ENCODE measurements at regions not wholly inside any gene's neighbourhood (a gene's known extent, or its start where the extent isn't known, plus 50 kb on each side); places are given as distances from the start of the nearest gene placed in this dataset.
"Not testable (repeated sequence)": the region's sequence is repeated elsewhere in the genome, so short reads cannot be mapped to it uniquely, and the experiment has no call there.

DNA sequence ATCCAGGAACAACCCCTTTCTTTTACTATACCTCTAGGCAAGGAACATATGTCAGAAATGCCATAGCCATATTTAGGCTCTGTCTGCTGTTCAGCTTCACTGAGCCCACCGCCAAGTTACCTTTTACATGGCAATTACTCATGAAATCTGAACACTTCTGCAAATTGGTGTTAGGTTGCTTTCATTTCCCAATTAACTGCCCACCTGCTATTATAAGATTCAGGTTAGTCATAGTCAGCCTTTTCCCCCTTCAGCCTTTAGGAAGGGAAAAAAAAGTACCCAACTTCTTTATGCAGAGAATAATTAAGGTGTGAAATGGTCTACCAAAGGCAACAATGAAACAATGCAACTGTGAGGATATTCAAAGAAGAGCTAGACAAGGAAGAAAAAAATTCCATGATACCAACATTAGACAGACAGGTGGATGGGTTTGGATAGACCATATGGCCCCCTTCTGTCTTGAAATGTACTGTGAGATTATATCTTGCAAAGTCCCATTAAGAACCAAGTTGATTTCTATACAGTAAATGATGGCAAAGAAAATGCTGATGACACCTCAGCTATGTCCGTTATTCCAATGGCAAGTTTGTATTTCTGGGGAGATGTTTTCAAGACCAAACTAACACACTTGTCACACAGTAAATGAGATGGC, 442.1 kb upstream of the NRP1 start:
- H3K27ac ChIP-seq = no peak overlapping the region
- no peaks in the 10 kb centered on the region for H3K9me3 ChIP-seq
- no peaks in the 10 kb centered on the region for H3K27me3 ChIP-seq
- no peaks in the 10 kb centered on the region for H3K36me3 ChIP-seq
- TF ChIP-seq CTCF (IDR thresholded peaks at IDR 0.05) (no peak), POLR2A (IDR thresholded peaks at IDR 0.05) (no peak)
- no peak for DNase-seq
- no peak overlapping the region for H3K4me3 ChIP-seq
- H3K4me1 ChIP-seq = no peaks in the 10 kb centered on the region

DNA sequence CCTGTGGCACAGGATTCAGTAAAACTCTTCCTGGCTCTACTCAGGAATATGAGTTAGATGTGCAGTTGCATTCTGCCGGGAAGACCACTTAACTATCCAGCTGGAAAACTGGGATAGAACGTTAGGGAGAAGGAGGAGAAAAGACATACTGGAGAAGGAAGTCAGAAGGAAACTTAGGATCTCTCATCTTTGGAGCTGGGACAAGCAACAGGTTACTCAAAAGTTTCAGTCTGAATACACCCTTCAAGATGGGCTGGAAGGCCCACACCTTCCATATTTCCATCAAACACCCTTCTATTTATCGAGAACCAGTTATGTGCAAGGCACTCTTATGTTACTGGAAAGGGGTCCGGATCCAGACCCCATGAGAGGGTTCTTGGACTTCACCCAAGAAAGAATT, 440.4 kb upstream of the NRP1 start:
- Histone ChIP-seq H3K4me1 (no peaks in the 10 kb centered on the region), H3K9me3 (no peaks in the 10 kb centered on the region), H3K4me3 (no peak overlapping the region), H3K27me3 (no peaks in the 10 kb centered on the region), H3K27ac (no peak overlapping the region), H3K36me3 (no peaks in the 10 kb centered on the region)
- no peak for TF ChIP-seq CTCF (IDR thresholded peaks at IDR 0.05)
- DNase-seq = no peak

DNA sequence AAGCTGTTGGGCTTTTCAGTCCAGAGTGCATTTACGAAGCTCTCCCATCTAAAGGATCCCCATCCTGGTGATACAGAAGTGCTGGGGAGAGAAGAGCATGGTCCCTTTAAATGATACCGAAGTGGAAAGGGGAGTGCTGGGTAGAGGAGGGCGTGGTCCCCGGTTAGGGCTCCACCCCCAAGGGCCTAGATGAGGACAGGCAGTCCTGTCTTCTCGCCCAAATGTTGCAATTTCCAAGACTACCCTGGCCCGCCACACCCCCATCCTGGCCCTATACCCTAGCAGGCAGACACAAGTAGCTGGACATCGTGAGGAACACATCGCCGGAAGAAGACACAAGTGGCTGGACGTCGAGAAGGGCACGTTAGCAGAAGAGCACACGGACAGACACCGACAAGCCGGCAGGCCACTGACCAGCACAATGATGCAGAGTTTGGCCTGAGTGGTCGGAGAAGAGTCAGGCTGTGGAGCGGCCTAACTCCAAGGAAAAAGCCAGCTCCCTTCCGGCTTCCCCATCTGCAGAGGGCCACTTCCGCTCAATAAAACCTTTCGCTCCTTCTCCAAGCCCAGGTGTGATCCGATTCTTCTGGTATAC, 439.5 kb upstream of the NRP1 start:
- no peak overlapping the region for H3K4me3 ChIP-seq
- H3K9me3 ChIP-seq = no peaks in the 10 kb centered on the region
- no peaks in the 10 kb centered on the region for H3K36me3 ChIP-seq
- H3K27ac ChIP-seq = no peak overlapping the region
- no peak for DNase-seq
- TF ChIP-seq POLR2A (IDR thresholded peaks at IDR 0.05) = no peak
- TF ChIP-seq CTCF (IDR thresholded peaks at IDR 0.05) = no peak
- no peaks in the 10 kb centered on the region for H3K27me3 ChIP-seq
- H3K4me1 ChIP-seq = no peaks in the 10 kb centered on the region

GRCh38 chr10:33773253-33773573, 438.7 kb upstream of the NRP1 start:
- no peak overlapping the region for H3K27ac ChIP-seq
- DNase-seq = no peak
- no peaks in the 10 kb centered on the region for H3K4me1 ChIP-seq
- H3K4me3 ChIP-seq = no peak overlapping the region
- no peaks in the 10 kb centered on the region for H3K36me3 ChIP-seq
- no peaks in the 10 kb centered on the region for H3K9me3 ChIP-seq
- no peak for TF ChIP-seq CTCF (IDR thresholded peaks at IDR 0.05)
- TF ChIP-seq POLR2A (IDR thresholded peaks at IDR 0.05) = no peak
- H3K27me3 ChIP-seq = no peaks in the 10 kb centered on the region

- H3K4me1 ChIP-seq = no peaks in the 10 kb centered on the region
- DNase-seq = no peak
- H3K4me3 ChIP-seq = no peak overlapping the region
- no peaks in the 10 kb centered on the region for H3K9me3 ChIP-seq
- no peak overlapping the region for H3K27ac ChIP-seq
- H3K27me3 ChIP-seq = no peaks in the 10 kb centered on the region
- TF ChIP-seq CTCF (IDR thresholded peaks at IDR 0.05) (no peak), POLR2A (IDR thresholded peaks at IDR 0.05) (no peak)
- no peaks in the 10 kb centered on the region for H3K36me3 ChIP-seq
Measured at GRCh38 chr10:33772370-33773252, 438.1 kb upstream of the NRP1 start.

DNA sequence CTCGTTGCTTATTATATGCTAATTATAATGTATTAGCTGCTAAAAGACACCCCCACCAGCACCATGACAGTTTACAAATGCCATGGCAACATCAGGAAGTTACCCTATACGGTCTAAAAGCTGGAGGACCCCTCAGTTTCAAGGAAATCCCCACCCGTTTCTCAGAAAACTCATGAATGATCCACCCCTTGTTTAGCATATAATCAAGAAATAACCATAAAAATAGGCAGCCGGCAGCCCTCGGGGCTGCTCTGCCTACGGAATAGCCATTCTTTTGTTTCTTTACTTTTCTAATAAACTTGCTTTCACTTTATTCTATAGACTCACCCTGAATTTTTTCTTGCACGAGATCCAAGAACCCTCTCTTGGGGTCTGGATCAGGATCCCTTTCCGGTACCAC, 437.4 kb upstream of the NRP1 start:
- not testable (repeated sequence) for H3K27me3 ChIP-seq, H3K9me3 ChIP-seq, H3K27ac ChIP-seq, DNase-seq, H3K36me3 ChIP-seq, H3K4me1 ChIP-seq, H3K4me3 ChIP-seq
